MM.1S (cell line): ENCODE measurements at regions not wholly inside any gene's neighbourhood (a gene's known extent, or its start where the extent isn't known, plus 50 kb on each side); places are given as distances from the start of the nearest gene placed in this dataset.

Experiments used
- DNase-seq: peaks from one replicate; pipeline ENCODE4 v3.0.0-alpha.2; 2015
- H2AFZ ChIP-seq: fragments of 300-600 bp; sonication (generic); 2 replicates; pipeline ENCODE4 v1.6.0; 2016; ENCODE audit warnings: antibody characterized with exemption, low read length
- H3F3A ChIP-seq: fragments of 300-600 bp; sonication (generic); 2 replicates; pipeline ENCODE4 v1.6.1; 2016; ENCODE audit warnings: mild to moderate bottlenecking, antibody characterized with exemption, low read length, moderate library complexity, mixed read lengths; ENCODE audit not compliant: insufficient read depth
- H3K27ac ChIP-seq: fragments of 300-600 bp; sonication (generic); 2 replicates; pipeline ENCODE4 v1.5.1; 2016; ENCODE audit warnings: mild to moderate bottlenecking, low read length
- H3K27me3 ChIP-seq: fragments of 300-600 bp; sonication (generic); replicated peaks from 2 replicates; pipeline ENCODE4 v1.6.0; 2016; ENCODE audit warnings: low read length; ENCODE audit not compliant: insufficient read depth
- H3K36me3 ChIP-seq: fragments of 300-600 bp; sonication (generic); replicated peaks from 2 replicates; pipeline ENCODE4 v1.6.1; 2016; ENCODE audit warnings: mild to moderate bottlenecking, low read length, mixed read lengths; ENCODE audit not compliant: insufficient read depth
- H3K4me1 ChIP-seq: fragments of 300-600 bp; sonication (generic); 2 replicates; pipeline ENCODE4 v1.6.1; 2016; ENCODE audit warnings: low read length, mixed read lengths
- H3K4me2 ChIP-seq: fragments of 300-600 bp; sonication (generic); 2 replicates; pipeline ENCODE4 v1.6.0; 2016; ENCODE audit warnings: low read depth, low read length
- H3K4me3 ChIP-seq: fragments of 300-600 bp; sonication (generic); 2 replicates; pipeline ENCODE4 v1.5.1; 2016; ENCODE audit warnings: low read length, mixed read lengths
- H3K79me2 ChIP-seq: fragments of 300-600 bp; sonication (generic); 2 replicates; pipeline ENCODE4 v1.6.1; 2016; ENCODE audit warnings: mixed run types, low read length, mixed read lengths
- H3K9ac ChIP-seq: fragments of 300-600 bp; sonication (generic); 2 replicates; pipeline ENCODE4 v1.6.1; 2016; ENCODE audit warnings: low read length, mixed read lengths
- H3K9me2 ChIP-seq: fragments of 300-600 bp; sonication (generic); replicated peaks from 2 replicates; pipeline ENCODE4 v1.6.1; 2016; ENCODE audit warnings: mild to moderate bottlenecking, low read length, mixed read lengths; ENCODE audit not compliant: insufficient read depth
- H3K9me3 ChIP-seq: fragments of 300-600 bp; sonication (generic); replicated peaks from 2 replicates; pipeline ENCODE4 v1.6.1; 2016; ENCODE audit warnings: mild to moderate bottlenecking, low read length, mixed read lengths; ENCODE audit not compliant: insufficient read depth
- H4K20me1 ChIP-seq: fragments of 300-600 bp; sonication (generic); 2 replicates; pipeline ENCODE4 v1.6.1; 2016; ENCODE audit warnings: mild to moderate bottlenecking, low read length, moderate library complexity, mixed read lengths; ENCODE audit not compliant: insufficient read depth
- EZH2 ChIP-seq: fragments of 300-600 bp; sonication (generic); optimal IDR thresholded peaks from 2 replicates; pipeline ENCODE3; 2017; ENCODE audit warnings: low read depth, mild to moderate bottlenecking, antibody characterized with exemption, low read length, mixed read lengths
- EZH2phosphoT487 ChIP-seq: fragments of 300-600 bp; sonication (generic); IDR thresholded peaks from 2 replicates; pipeline ENCODE4 v1.6.1; 2018; ENCODE audit warnings: antibody characterized with exemption, low read length
- TF ChIP-seq, protein P1 (sequence below): fragments of 300-600 bp; sonication (generic); IDR thresholded peaks from 2 replicates; pipeline ENCODE4 v1.5.1; 2016; ENCODE audit warnings: antibody characterized with exemption, low read length, mixed read lengths

- H4K20me1 ChIP-seq = no peaks in the 10 kb centered on the region
- H3K9me2 ChIP-seq = no peaks in the 10 kb centered on the region
- no peak overlapping the region for H2AFZ ChIP-seq
- no peaks in the 10 kb centered on the region for H3K36me3 ChIP-seq
- no peak overlapping the region for H3K4me2 ChIP-seq
- H3K79me2 ChIP-seq = no peaks in the 10 kb centered on the region
- DNase-seq = no peak
- no peak overlapping the region for H3K4me3 ChIP-seq
- no peaks in the 10 kb centered on the region for H3K27me3 ChIP-seq
- H3K9me3 ChIP-seq = no peaks in the 10 kb centered on the region
- no peaks in the 10 kb centered on the region for H3K4me1 ChIP-seq
- no peaks in the 10 kb centered on the region for H3F3A ChIP-seq
- no peak overlapping the region for H3K9ac ChIP-seq
- TF ChIP-seq EZH2 (no peak), EZH2phosphoT487 (no peak)
- TF ChIP-seq, protein P1, sequence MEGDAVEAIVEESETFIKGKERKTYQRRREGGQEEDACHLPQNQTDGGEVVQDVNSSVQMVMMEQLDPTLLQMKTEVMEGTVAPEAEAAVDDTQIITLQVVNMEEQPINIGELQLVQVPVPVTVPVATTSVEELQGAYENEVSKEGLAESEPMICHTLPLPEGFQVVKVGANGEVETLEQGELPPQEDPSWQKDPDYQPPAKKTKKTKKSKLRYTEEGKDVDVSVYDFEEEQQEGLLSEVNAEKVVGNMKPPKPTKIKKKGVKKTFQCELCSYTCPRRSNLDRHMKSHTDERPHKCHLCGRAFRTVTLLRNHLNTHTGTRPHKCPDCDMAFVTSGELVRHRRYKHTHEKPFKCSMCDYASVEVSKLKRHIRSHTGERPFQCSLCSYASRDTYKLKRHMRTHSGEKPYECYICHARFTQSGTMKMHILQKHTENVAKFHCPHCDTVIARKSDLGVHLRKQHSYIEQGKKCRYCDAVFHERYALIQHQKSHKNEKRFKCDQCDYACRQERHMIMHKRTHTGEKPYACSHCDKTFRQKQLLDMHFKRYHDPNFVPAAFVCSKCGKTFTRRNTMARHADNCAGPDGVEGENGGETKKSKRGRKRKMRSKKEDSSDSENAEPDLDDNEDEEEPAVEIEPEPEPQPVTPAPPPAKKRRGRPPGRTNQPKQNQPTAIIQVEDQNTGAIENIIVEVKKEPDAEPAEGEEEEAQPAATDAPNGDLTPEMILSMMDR = no peak
- H3K27ac ChIP-seq = no peak overlapping the region
Observed at GRCh38 chr7:47032536-47032908, 549.4 kb downstream of the TNS3 start.

GRCh38 chr7:47031786-47032535, 550.0 kb downstream of the TNS3 start:
- H2AFZ ChIP-seq = no peak overlapping the region
- no peaks in the 10 kb centered on the region for H3K9me2 ChIP-seq
- H3K36me3 ChIP-seq = no peaks in the 10 kb centered on the region
- no peaks in the 10 kb centered on the region for H3F3A ChIP-seq
- TF ChIP-seq EZH2 (no peak), EZH2phosphoT487 (no peak)
- TF ChIP-seq, protein P1 = no peak
- no peaks in the 10 kb centered on the region for H3K9me3 ChIP-seq
- no peaks in the 10 kb centered on the region for H3K4me1 ChIP-seq
- no peaks in the 10 kb centered on the region for H4K20me1 ChIP-seq
- DNase-seq = no peak
- H3K9ac ChIP-seq = no peak overlapping the region
- H3K79me2 ChIP-seq = no peaks in the 10 kb centered on the region
- H3K4me3 ChIP-seq = no peak overlapping the region
- H3K4me2 ChIP-seq = no peak overlapping the region
- no peaks in the 10 kb centered on the region for H3K27me3 ChIP-seq
- no peak overlapping the region for H3K27ac ChIP-seq

- no peak for TF ChIP-seq EZH2
- TF ChIP-seq, protein P1 = no peak
- H2AFZ ChIP-seq = no peak overlapping the region
- no peaks in the 10 kb centered on the region for H4K20me1 ChIP-seq
- no peak overlapping the region for H3K4me2 ChIP-seq
- H3K4me1 ChIP-seq = no peaks in the 10 kb centered on the region
- H3K36me3 ChIP-seq = no peaks in the 10 kb centered on the region
- H3K4me3 ChIP-seq = no peak overlapping the region
- no peaks in the 10 kb centered on the region for H3K9me3 ChIP-seq
- H3K27me3 ChIP-seq = no peaks in the 10 kb centered on the region
- H3K27ac ChIP-seq = no peak overlapping the region
- no peak for DNase-seq
- no peaks in the 10 kb centered on the region for H3K9me2 ChIP-seq
- H3F3A ChIP-seq = no peaks in the 10 kb centered on the region
- no peak overlapping the region for H3K9ac ChIP-seq
- H3K79me2 ChIP-seq = no peaks in the 10 kb centered on the region
Observed at GRCh38 chr7:47028284-47028683, 553.6 kb downstream of the TNS3 start.
